ENCODE measurements at regions not wholly inside any gene's neighbourhood (a gene's known extent, or its start where the extent isn't known, plus 50 kb on each side); places are given as distances from the start of the nearest gene placed in this dataset.

- no peak overlapping the region for H3K27ac ChIP-seq
- H3K27me3 ChIP-seq = no peaks in the 10 kb centered on the region
- ATAC-seq (ENCODE audit: low FRiP score in 2 of 2) (no peak), DNase-seq (no peak)
- 86 to 95% methylated on average over 3 of the region's 3 CpGs for WGBS, 2 donors
- H3K4me3 ChIP-seq = no peak overlapping the region
- no peaks in the 10 kb centered on the region for H3K9me3 ChIP-seq
- no peaks in the 10 kb centered on the region for H3K4me1 ChIP-seq
- no peak for TF ChIP-seq EP300 (IDR thresholded peaks at IDR 0.05)
- TF ChIP-seq POLR2AphosphoS5 (IDR thresholded peaks at IDR 0.05) = no peak
- TF ChIP-seq CTCF (IDR thresholded peaks at IDR 0.05) = no peak
- TF ChIP-seq POLR2A (IDR thresholded peaks at IDR 0.05) = no peak
- H3K36me3 ChIP-seq = no peaks in the 10 kb centered on the region
These were observed 558.8 kb upstream of the ZNF804A start for GRCh38 chr2:184039493-184039892.

- Histone ChIP-seq H3K27me3 (no peaks in the 10 kb centered on the region), H3K9me3 (no peaks in the 10 kb centered on the region), H3K4me1 (no peaks in the 10 kb centered on the region), H3K36me3 (no peaks in the 10 kb centered on the region), H3K4me3 (no peak overlapping the region), H3K27ac (no peak overlapping the region)
- DNase-seq (no peak), ATAC-seq (ENCODE audit: low FRiP score in 2 of 2) (no peak)
- WGBS, 2 donors = 83 to 90% methylated on average over 1 of the region's 1 CpG
- TF ChIP-seq POLR2AphosphoS5 (IDR thresholded peaks at IDR 0.05) (no peak), POLR2A (IDR thresholded peaks at IDR 0.05) (no peak), EP300 (IDR thresholded peaks at IDR 0.05) (no peak)
These were observed 558.1 kb upstream of the ZNF804A start for GRCh38 chr2:184040230-184040629.

DNA sequence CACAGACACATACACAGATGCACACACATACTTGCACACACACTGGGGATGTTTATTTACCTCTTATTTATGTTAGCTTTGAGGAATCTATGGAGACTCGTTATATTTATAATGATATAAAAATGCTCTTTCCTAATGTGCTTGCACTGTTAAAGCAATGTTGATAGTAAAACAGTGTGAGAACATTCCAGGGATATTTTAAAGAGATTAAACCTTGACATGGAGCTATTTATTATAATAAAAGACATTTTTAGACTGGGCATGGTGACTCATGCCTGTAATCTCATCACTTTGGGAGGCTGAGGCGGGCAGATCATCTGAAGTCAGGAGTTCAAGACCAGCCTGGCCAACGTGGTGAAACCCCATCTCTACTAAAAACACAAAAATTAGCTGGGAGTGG, 557.3 kb upstream of the ZNF804A start:
- ATAC-seq (ENCODE audit: low FRiP score in 2 of 2) (no peak), DNase-seq (no peak)
- Histone ChIP-seq H3K27ac (no peak overlapping the region), H3K9me3 (no peaks in the 10 kb centered on the region), H3K36me3 (no peaks in the 10 kb centered on the region), H3K4me1 (no peaks in the 10 kb centered on the region), H3K4me3 (no peak overlapping the region), H3K27me3 (no peaks in the 10 kb centered on the region)
- TF ChIP-seq EP300 (IDR thresholded peaks at IDR 0.05) (no peak), POLR2A (IDR thresholded peaks at IDR 0.05) (no peak), CTCF (IDR thresholded peaks at IDR 0.05) (no peak), POLR2AphosphoS5 (IDR thresholded peaks at IDR 0.05) (no peak)
- 56% methylated on average over 3 of the region's 3 CpGs for WGBS, 2 donors

- no peak for TF ChIP-seq CTCF (IDR thresholded peaks at IDR 0.05)
- ATAC-seq (ENCODE audit: low FRiP score in 2 of 2) = peak in 1 of 2 donors; percentile 51
- H3K27ac ChIP-seq = no peak overlapping the region
- H3K36me3 ChIP-seq = no peaks in the 10 kb centered on the region
- no peak for DNase-seq
- H3K4me3 ChIP-seq = no peak overlapping the region
- H3K4me1 ChIP-seq = no peaks in the 10 kb centered on the region
- no peaks in the 10 kb centered on the region for H3K9me3 ChIP-seq
- WGBS, 2 donors = 84 to 88% methylated on average over 4 of the region's 4 CpGs
- no peaks in the 10 kb centered on the region for H3K27me3 ChIP-seq
These were observed 556.6 kb upstream of the ZNF804A start for GRCh38 chr2:184041777-184042176.

GRCh38 chr2:184047536-184047935, 550.8 kb upstream of the ZNF804A start:
- DNase-seq = no peak
- H3K4me3 ChIP-seq = no peak overlapping the region
- WGBS, 2 donors = 66 to 94% methylated on average over 3 of the region's 3 CpGs

More at GRCh38 chr2:184047536-184047935, 550.8 kb upstream of the ZNF804A start:
- no peaks in the 10 kb centered on the region for H3K36me3 ChIP-seq
- no peak for TF ChIP-seq EP300 (IDR thresholded peaks at IDR 0.05)
- TF ChIP-seq CTCF (IDR thresholded peaks at IDR 0.05) = no peak
- no peak for TF ChIP-seq POLR2A (IDR thresholded peaks at IDR 0.05)
- TF ChIP-seq POLR2AphosphoS5 (IDR thresholded peaks at IDR 0.05) = no peak
- no peaks in the 10 kb centered on the region for H3K4me1 ChIP-seq
- ATAC-seq (ENCODE audit: low FRiP score in 2 of 2) = no peak
- no peaks in the 10 kb centered on the region for H3K27me3 ChIP-seq
- no peaks in the 10 kb centered on the region for H3K9me3 ChIP-seq
- no peak overlapping the region for H3K27ac ChIP-seq
